DOHH2 (cell line): ENCODE measurements at regions not wholly inside any gene's neighbourhood (a gene's known extent, or its start where the extent isn't known, plus 50 kb on each side); places are given as distances from the start of the nearest gene placed in this dataset.

Experiments used
- H3F3A ChIP-seq: fragments of 200-600 bp; sonication (generic), shearing (Covaris generic); 2 replicates; pipeline ENCODE4 v1.6.0; 2016; ENCODE audit warnings: antibody characterized with exemption, mild to moderate bottlenecking; ENCODE audit not compliant: control insufficient read depth, insufficient read depth
- H3K27ac ChIP-seq: fragments of 200-600 bp; sonication (generic); 2 replicates; pipeline ENCODE4 v1.5.1; 2014; ENCODE audit warnings: low read depth, mild to moderate bottlenecking, low read length, moderate library complexity
- H3K27me3 ChIP-seq: fragments of 200-600 bp; sonication (generic); 2 replicates; pipeline ENCODE4 v1.6.1; 2014; ENCODE audit warnings: mild to moderate bottlenecking, low read length, mixed read lengths; ENCODE audit not compliant: control insufficient read depth
- H3K36me3 ChIP-seq: fragments of 200-600 bp; sonication (generic); 2 replicates; pipeline ENCODE4 v1.6.1; 2014; ENCODE audit warnings: mild to moderate bottlenecking, low read length, moderate library complexity, mixed read lengths; ENCODE audit not compliant: control insufficient read depth
- H3K4me1 ChIP-seq: fragments of 200-600 bp; sonication (generic); 2 replicates; pipeline ENCODE4 v1.6.1; 2014; ENCODE audit warnings: mild to moderate bottlenecking, low read length, mixed read lengths; ENCODE audit not compliant: control insufficient read depth
- H3K4me2 ChIP-seq: fragments of 200-600 bp; sonication (generic); 2 replicates; pipeline ENCODE4 v1.6.0; 2014; ENCODE audit warnings: mild to moderate bottlenecking, low read length, moderate library complexity
- H3K4me3 ChIP-seq: fragments of 200-600 bp; sonication (generic); 2 replicates; pipeline ENCODE4 v1.5.1; 2014; ENCODE audit warnings: mild to moderate bottlenecking, low read length, mixed read lengths
- H3K79me2 ChIP-seq: fragments of 200-600 bp; sonication (generic); 2 replicates; pipeline ENCODE4 v1.6.1; 2014; ENCODE audit warnings: mild to moderate bottlenecking, low read length, mixed read lengths; ENCODE audit not compliant: control insufficient read depth
- H3K9me2 ChIP-seq: fragments of 200-600 bp; sonication (generic); replicated peaks from 2 replicates; pipeline ENCODE4 v1.6.1; 2014; ENCODE audit warnings: mild to moderate bottlenecking, low read length, mixed read lengths; ENCODE audit not compliant: control insufficient read depth
- H3K9me3 ChIP-seq: fragments of 200-600 bp; sonication (generic); 2 replicates; pipeline ENCODE4 v1.6.1; 2014; ENCODE audit warnings: antibody characterized with exemption, low read length, mixed read lengths; ENCODE audit not compliant: control insufficient read depth, insufficient read depth
- H4K20me1 ChIP-seq: fragments of 200-600 bp; sonication (generic); 2 replicates; pipeline ENCODE4 v1.6.0; 2014; ENCODE audit warnings: low read depth, mild to moderate bottlenecking, antibody characterized with exemption, low read length, moderate library complexity; ENCODE audit not compliant: control insufficient read depth, insufficient read depth
- CTCF ChIP-seq: fragments of 200-600 bp; sonication (generic); IDR thresholded peaks from one replicate; pipeline ENCODE4 v1.5.1; 2014; ENCODE audit warnings: antibody characterized with exemption, mild to moderate bottlenecking, low read depth, low read length; ENCODE audit not compliant: poor library complexity, severe bottlenecking
- EZH2phosphoT487 ChIP-seq: fragments of 200-600 bp; sonication (generic); IDR thresholded peaks from 2 replicates; pipeline ENCODE4 v1.6.1; 2017; ENCODE audit warnings: borderline replicate concordance, mild to moderate bottlenecking, antibody characterized with exemption, low read length, moderate library complexity, mixed read lengths

GRCh38 chr4:108383157-108383556 lies 214.4 kb upstream of the LEF1 start:
- Histone ChIP-seq H3F3A (no peaks in the 10 kb centered on the region), H3K4me2 (no peak overlapping the region), H3K27me3 (peaks cover 36% of the 10 kb centered on the region), H3K9me2 (no peaks in the 10 kb centered on the region), H3K36me3 (no peaks in the 10 kb centered on the region), H3K4me3 (no peak overlapping the region), H3K79me2 (no peaks in the 10 kb centered on the region), H3K9me3 (no peaks in the 10 kb centered on the region), H3K4me1 (peaks cover 10% of the 10 kb centered on the region), H4K20me1 (no peaks in the 10 kb centered on the region), H3K27ac (no peak overlapping the region)
- TF ChIP-seq EZH2phosphoT487, result no peak
- no peak for TF ChIP-seq CTCF

- Histone ChIP-seq H3K9me3 (no peaks in the 10 kb centered on the region), H3K27ac (no peak overlapping the region), H3K4me1 (peaks cover 10% of the 10 kb centered on the region), H3F3A (no peaks in the 10 kb centered on the region), H3K27me3 (peaks cover 40% of the 10 kb centered on the region), H3K4me2 (no peak overlapping the region), H3K36me3 (no peaks in the 10 kb centered on the region), H3K9me2 (no peaks in the 10 kb centered on the region), H4K20me1 (no peaks in the 10 kb centered on the region), H3K4me3 (no peak overlapping the region), H3K79me2 (no peaks in the 10 kb centered on the region)
- no peak for TF ChIP-seq EZH2phosphoT487
- TF ChIP-seq CTCF, result no peak
Observed at GRCh38 chr4:108382751-108383150, 214.0 kb upstream of the LEF1 start.

- Histone ChIP-seq H3K36me3 (no peaks in the 10 kb centered on the region), H3F3A (no peaks in the 10 kb centered on the region), H3K4me1 (peaks cover 9% of the 10 kb centered on the region), H3K4me3 (no peak overlapping the region), H4K20me1 (no peaks in the 10 kb centered on the region), H3K27me3 (peaks cover 45% of the 10 kb centered on the region), H3K9me3 (no peaks in the 10 kb centered on the region), H3K4me2 (no peak overlapping the region), H3K9me2 (no peaks in the 10 kb centered on the region), H3K27ac (no peak overlapping the region), H3K79me2 (no peaks in the 10 kb centered on the region)
- TF ChIP-seq EZH2phosphoT487 (no peak), CTCF (no peak)
Observed at GRCh38 chr4:108378164-108378563, 209.4 kb upstream of the LEF1 start.

- Histone ChIP-seq H3K9me3 (no peaks in the 10 kb centered on the region), H3K9me2 (no peaks in the 10 kb centered on the region), H3K36me3 (no peaks in the 10 kb centered on the region), H3K4me2 (no peak overlapping the region), H3K79me2 (no peaks in the 10 kb centered on the region), H3K27ac (no peak overlapping the region), H4K20me1 (no peaks in the 10 kb centered on the region), H3K27me3 (peaks cover 36% of the 10 kb centered on the region), H3K4me1 (peaks cover 9% of the 10 kb centered on the region), H3K4me3 (no peak overlapping the region), H3F3A (no peaks in the 10 kb centered on the region)
- TF ChIP-seq CTCF (no peak), EZH2phosphoT487 (no peak)
Observed at GRCh38 chr4:108377021-108377420, 208.3 kb upstream of the LEF1 start.
